ENCODE measurements at regions not wholly inside any gene's neighbourhood (a gene's known extent, or its start where the extent isn't known, plus 50 kb on each side); places are given as distances from the start of the nearest gene placed in this dataset.

DNA sequence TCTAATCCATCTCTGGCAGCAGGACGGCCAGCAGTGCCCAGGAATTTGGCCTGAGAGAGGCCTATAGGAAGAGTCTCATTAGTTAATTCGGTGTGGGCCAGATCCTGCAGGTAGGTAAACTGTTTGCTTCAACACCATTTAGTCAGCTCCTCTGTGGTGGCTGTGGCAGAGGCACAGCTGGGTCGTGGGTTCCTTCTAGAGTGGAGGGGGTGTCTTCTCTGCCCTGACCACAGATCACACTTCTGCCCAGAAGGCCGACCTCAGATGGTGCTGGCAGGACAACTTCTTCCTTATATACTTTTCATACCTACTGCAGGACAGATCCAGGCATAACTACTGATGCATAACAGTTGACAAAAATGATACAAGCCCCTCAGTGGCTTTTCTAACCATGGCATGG, 281.4 kb downstream of the RPS6KC1 start:
- Histone ChIP-seq H2BK20ac (ENCODE audit: low read depth, low read length) (no peak overlapping the region), H2BK120ac (ENCODE audit: low read depth, low read length) (no peak overlapping the region), H3K9me1 (ENCODE audit: insufficient read depth, low read length) (0 out of 2 replicates have a peak, but pooled peaks cover under 1% of the 10 kb centered on the region), H3K56ac (ENCODE audit: extremely low read depth, insufficient read depth, low read length) (no peak overlapping the region), H3K79me1 (ENCODE audit: low read depth in 1 of 2, low read length in 2 of 2) (no peaks in the 10 kb centered on the region), H3K27me3 (ENCODE audit: control insufficient read depth, insufficient read depth, low read length) (no peaks in the 10 kb centered on the region; the same call in 1 of the 2 replicates), H3K9me3 (ENCODE audit: control insufficient read depth, insufficient read depth, low read length) (no peaks in the 10 kb centered on the region), H2AFZ (replicated peaks; ENCODE audit: low read length, poor library complexity) (no peak overlapping the region), H3K4me1 (ENCODE audit: control insufficient read depth, insufficient read depth, low read length) (no peaks in the 10 kb centered on the region), H2AK9ac (replicated peaks; ENCODE audit: low read depth, low read length, poor library complexity) (no peak overlapping the region), H2AK5ac (ENCODE audit: low read depth, low read length) (no peak overlapping the region), H3K36me3 (ENCODE audit: control insufficient read depth, insufficient read depth, low read length) (no peaks in the 10 kb centered on the region), H3K14ac (replicated peaks; ENCODE audit: low read depth, low read length) (no peak overlapping the region), H2BK15ac (ENCODE audit: low read depth, low read length) (no peak overlapping the region), H2BK5ac (ENCODE audit: low read depth, low read length, poor library complexity, severe bottlenecking) (no peak overlapping the region), H4K8ac (ENCODE audit: low read depth in 2 of 2, low read length in 2 of 2) (no peak overlapping the region), H3K4ac (ENCODE audit: low read depth, low read length) (no peak overlapping the region), H3K9ac (ENCODE audit: low read depth, low read length) (no peak overlapping the region), H4K20me1 (ENCODE audit: insufficient read depth, low read length) (no peaks in the 10 kb centered on the region), H4K5ac (ENCODE audit: low read depth, low read length) (no peak overlapping the region), H3K4me3 (ENCODE audit: insufficient read depth, low read depth, low read length) (no peak overlapping the region), H4K91ac (ENCODE audit: insufficient read depth, low read depth, low read length) (no peak overlapping the region), H3K27ac (ENCODE audit: insufficient read depth, low read length) (no peak overlapping the region), H3K23ac (ENCODE audit: low read depth, low read length) (no peak overlapping the region), H3K18ac (ENCODE audit: low read depth, low read length) (no peak overlapping the region), H3K4me2 (ENCODE audit: low read depth, low read length) (no peak overlapping the region)
- TF ChIP-seq CEBPB (IDR thresholded peaks at IDR 0.05; ENCODE audit: low read depth, low read length): no peak
- no peak for TF ChIP-seq MXI1 (IDR thresholded peaks at IDR 0.05; ENCODE audit: borderline replicate concordance, low read depth, low read length)
- no peak for TF ChIP-seq RAD21 (IDR thresholded peaks at IDR 0.05; ENCODE audit: low read length)
- no peak for TF ChIP-seq NFE2L2 (IDR thresholded peaks at IDR 0.05; ENCODE audit: low read depth, low read length)
- TF ChIP-seq MAZ (IDR thresholded peaks at IDR 0.05; ENCODE audit: borderline replicate concordance, low read depth, low read length): no peak
- POLR2A ChIA-PET (ENCODE audit: unreplicated experiment): no interaction called here
- CTCF ChIA-PET: no interaction called here
- DNase-seq (no peak), ATAC-seq (ENCODE audit: low read depth) (no peak)
- dilution Hi-C loops (cut with HindIII; ENCODE audit: low sequenced_read_pairs, unreplicated experiment) (no loop called here), intact Hi-C loops (cut with micrococcal nuclease) (no loop called here), in situ Hi-C loops (cut with MboI; ENCODE audit: low sequenced_read_pairs) (no loop called here)
- no CpG with 5 or more reads among the region's 4 CpGs for WGBS, 2 experiments (ENCODE audit: extremely low coverage in 2 of 2, insufficient read length in 1 of 2)
- no TSS peak for BruUV-seq (replicated peaks)

Data from IMR-90 (cell line).